ENCODE measurements at regions not wholly inside any gene's neighbourhood (a gene's known extent, or its start where the extent isn't known, plus 50 kb on each side); places are given as distances from the start of the nearest gene placed in this dataset.

DNA sequence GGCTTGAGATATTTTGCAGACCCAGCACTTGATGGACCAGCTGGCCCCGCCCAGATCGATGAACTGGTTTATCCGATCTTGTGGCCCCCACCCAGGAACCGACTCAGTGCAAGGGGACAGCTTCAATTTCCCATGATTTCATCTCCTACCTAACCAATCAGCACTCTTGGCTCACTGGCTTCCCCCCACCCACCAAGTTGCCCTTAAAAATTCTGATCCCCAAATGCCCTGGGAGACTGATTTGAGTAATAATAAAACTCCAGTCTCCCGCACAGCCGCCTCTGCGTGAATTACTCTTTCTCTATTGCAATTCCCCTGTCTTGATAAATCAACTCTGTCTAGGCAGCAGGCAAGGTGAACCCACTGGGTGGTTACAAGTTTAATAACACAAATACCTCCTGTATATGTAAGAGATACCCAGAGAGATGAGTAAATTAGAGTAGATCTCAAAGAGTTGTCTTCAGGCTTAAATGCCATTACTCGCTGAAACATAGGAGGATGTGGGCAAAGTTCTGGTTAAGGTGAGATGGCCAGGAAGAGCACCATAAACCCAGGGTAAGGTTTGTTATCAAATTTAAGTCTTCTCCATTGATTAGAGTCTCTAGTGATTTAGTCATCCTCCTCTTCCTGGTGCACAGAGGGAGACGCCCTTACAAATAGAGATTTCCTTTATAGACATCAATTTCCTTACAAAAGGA, 222.8 kb downstream of the ARL4C start:
- H3K4me3 ChIP-seq (replicated peaks in 1 of 3; ENCODE audit: insufficient read depth in 1 of 3, low read depth in 2 of 3, low read length in 3 of 3) = no peak overlapping the region
- CTCF ChIA-PET (ENCODE audit: low intra/inter-chr PET ratio, low total read pairs) = no interaction called here
- no peaks in the 10 kb centered on the region for H3K79me2 ChIP-seq (ENCODE audit: insufficient read depth, low read length)
- no peaks in the 10 kb centered on the region for H3K4me1 ChIP-seq (ENCODE audit: insufficient read depth, low read length)
- POLR2A ChIA-PET = no interaction called here
- 53% methylated on average over 9 of the region's 9 CpGs for WGBS (ENCODE audit: low lambda C conversion rate)
- H2AFZ ChIP-seq (ENCODE audit: low read length) = no peak overlapping the region
- no peaks in the 10 kb centered on the region for H3K27me3 ChIP-seq (ENCODE audit: control insufficient read depth in 1 of 2, insufficient read depth in 2 of 2, low read length in 2 of 2)
- H3K4me2 ChIP-seq (ENCODE audit: low read depth, low read length) = no peak overlapping the region
- in situ Hi-C loops (cut with HindIII; ENCODE audit: extremely low pct_ligation_motif_present, low pct_unique_long_range_greater_than_20kb) (no loop called here), intact Hi-C loops (cut with micrococcal nuclease; ENCODE audit: unreplicated experiment) (no loop called here)
- no peaks in the 10 kb centered on the region for H3K9me3 ChIP-seq (ENCODE audit: low read length)
- H4K20me1 ChIP-seq (ENCODE audit: insufficient read depth, low read length) = no peaks in the 10 kb centered on the region
- DNase-seq (ENCODE audit: low spot score) (no peak), FAIRE-seq (no peak), ATAC-seq (no peak)
- no TSS peak for BruUV-seq (replicated peaks)
- no peak for TF ChIP-seq SUZ12 (IDR thresholded peaks at IDR 0.05; ENCODE audit: low read depth, low read length)
- TF ChIP-seq ZNF44 (CRISPR knock-in tag; IDR thresholded peaks at IDR 0.05) = no peak
- no peak for TF ChIP-seq MED13 (CRISPR knock-in tag; IDR thresholded peaks at IDR 0.05)
- TF ChIP-seq TAF15 (IDR thresholded peaks at IDR 0.05; ENCODE audit: low read depth, low read length, poor library complexity, severe bottlenecking) = no peak
- no peak for TF ChIP-seq TBX3 (IDR thresholded peaks at IDR 0.05; ENCODE audit: borderline replicate concordance)
- TF ChIP-seq, protein P1, sequence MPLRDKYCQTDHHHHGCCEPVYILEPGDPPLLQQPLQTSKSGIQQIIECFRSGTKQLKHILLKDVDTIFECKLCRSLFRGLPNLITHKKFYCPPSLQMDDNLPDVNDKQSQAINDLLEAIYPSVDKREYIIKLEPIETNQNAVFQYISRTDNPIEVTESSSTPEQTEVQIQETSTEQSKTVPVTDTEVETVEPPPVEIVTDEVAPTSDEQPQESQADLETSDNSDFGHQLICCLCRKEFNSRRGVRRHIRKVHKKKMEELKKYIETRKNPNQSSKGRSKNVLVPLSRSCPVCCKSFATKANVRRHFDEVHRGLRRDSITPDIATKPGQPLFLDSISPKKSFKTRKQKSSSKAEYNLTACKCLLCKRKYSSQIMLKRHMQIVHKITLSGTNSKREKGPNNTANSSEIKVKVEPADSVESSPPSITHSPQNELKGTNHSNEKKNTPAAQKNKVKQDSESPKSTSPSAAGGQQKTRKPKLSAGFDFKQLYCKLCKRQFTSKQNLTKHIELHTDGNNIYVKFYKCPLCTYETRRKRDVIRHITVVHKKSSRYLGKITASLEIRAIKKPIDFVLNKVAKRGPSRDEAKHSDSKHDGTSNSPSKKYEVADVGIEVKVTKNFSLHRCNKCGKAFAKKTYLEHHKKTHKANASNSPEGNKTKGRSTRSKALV (CRISPR knock-in tag; IDR thresholded peaks at IDR 0.05) = no peak
- TF ChIP-seq BRCA1 (CRISPR knock-in tag; IDR thresholded peaks at IDR 0.05) = no peak
- no peak for TF ChIP-seq MIER2 (CRISPR knock-in tag; IDR thresholded peaks at IDR 0.05)
- TF ChIP-seq, protein P2, sequence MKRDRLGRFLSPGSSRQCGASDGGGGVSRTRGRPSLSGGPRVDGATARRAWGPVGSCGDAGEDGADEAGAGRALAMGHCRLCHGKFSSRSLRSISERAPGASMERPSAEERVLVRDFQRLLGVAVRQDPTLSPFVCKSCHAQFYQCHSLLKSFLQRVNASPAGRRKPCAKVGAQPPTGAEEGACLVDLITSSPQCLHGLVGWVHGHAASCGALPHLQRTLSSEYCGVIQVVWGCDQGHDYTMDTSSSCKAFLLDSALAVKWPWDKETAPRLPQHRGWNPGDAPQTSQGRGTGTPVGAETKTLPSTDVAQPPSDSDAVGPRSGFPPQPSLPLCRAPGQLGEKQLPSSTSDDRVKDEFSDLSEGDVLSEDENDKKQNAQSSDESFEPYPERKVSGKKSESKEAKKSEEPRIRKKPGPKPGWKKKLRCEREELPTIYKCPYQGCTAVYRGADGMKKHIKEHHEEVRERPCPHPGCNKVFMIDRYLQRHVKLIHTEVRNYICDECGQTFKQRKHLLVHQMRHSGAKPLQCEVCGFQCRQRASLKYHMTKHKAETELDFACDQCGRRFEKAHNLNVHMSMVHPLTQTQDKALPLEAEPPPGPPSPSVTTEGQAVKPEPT (CRISPR knock-in tag; IDR thresholded peaks at IDR 0.05; ENCODE audit: low read depth) = no peak
- TF ChIP-seq ZNF558 (CRISPR knock-in tag; IDR thresholded peaks at IDR 0.05; ENCODE audit: borderline replicate concordance) = no peak
- no peak for TF ChIP-seq ZNF468 (CRISPR knock-in tag; IDR thresholded peaks at IDR 0.05)
- no peak for TF ChIP-seq CHCHD3 (CRISPR knock-in tag; IDR thresholded peaks at IDR 0.05)
- TF ChIP-seq, protein P3, sequence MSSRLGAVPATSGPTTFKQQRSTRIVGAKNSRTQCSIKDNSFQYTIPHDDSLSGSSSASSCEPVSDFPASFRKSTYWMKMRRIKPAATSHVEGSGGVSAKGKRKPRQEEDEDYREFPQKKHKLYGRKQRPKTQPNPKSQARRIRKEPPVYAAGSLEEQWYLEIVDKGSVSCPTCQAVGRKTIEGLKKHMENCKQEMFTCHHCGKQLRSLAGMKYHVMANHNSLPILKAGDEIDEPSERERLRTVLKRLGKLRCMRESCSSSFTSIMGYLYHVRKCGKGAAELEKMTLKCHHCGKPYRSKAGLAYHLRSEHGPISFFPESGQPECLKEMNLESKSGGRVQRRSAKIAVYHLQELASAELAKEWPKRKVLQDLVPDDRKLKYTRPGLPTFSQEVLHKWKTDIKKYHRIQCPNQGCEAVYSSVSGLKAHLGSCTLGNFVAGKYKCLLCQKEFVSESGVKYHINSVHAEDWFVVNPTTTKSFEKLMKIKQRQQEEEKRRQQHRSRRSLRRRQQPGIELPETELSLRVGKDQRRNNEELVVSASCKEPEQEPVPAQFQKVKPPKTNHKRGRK (CRISPR knock-in tag; IDR thresholded peaks at IDR 0.05) = no peak
- TF ChIP-seq, protein P4, sequence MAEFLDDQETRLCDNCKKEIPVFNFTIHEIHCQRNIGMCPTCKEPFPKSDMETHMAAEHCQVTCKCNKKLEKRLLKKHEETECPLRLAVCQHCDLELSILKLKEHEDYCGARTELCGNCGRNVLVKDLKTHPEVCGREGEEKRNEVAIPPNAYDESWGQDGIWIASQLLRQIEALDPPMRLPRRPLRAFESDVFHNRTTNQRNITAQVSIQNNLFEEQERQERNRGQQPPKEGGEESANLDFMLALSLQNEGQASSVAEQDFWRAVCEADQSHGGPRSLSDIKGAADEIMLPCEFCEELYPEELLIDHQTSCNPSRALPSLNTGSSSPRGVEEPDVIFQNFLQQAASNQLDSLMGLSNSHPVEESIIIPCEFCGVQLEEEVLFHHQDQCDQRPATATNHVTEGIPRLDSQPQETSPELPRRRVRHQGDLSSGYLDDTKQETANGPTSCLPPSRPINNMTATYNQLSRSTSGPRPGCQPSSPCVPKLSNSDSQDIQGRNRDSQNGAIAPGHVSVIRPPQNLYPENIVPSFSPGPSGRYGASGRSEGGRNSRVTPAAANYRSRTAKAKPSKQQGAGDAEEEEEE (CRISPR knock-in tag; IDR thresholded peaks at IDR 0.05; ENCODE audit: borderline replicate concordance) = no peak
- no peak for TF ChIP-seq NCOA1 (CRISPR knock-in tag; IDR thresholded peaks at IDR 0.05)
- no peak for TF ChIP-seq ZNF235 (CRISPR knock-in tag; IDR thresholded peaks at IDR 0.05; ENCODE audit: borderline replicate concordance)
- H3K27ac ChIP-seq (ENCODE audit: extremely low read length, insufficient read depth, low read length) = no peak overlapping the region
- no peak overlapping the region for H3K9ac ChIP-seq (ENCODE audit: insufficient read depth, low read depth, low read length)
- no peaks in the 10 kb centered on the region for H3K36me3 ChIP-seq (replicated peaks in 1 of 2; ENCODE audit: control insufficient read depth in 1 of 2, insufficient read depth in 2 of 2, low read length in 2 of 2)

All from HepG2 (cell line).